Tibial nerve (tissue), 3 donors: ENCODE measurements at regions not wholly inside any gene's neighbourhood (a gene's known extent, or its start where the extent isn't known, plus 50 kb on each side); places are given as distances from the start of the nearest gene placed in this dataset.

Experiments used
- POLR2A ChIP-seq, 2 donors: fragments of 450-650 bp; IDR thresholded peaks; one replicate each; pipeline ENCODE4 v1.6.1; 2017; ENCODE audit warnings: antibody characterized with exemption in 2 of 2, mild to moderate bottlenecking in 2 of 2, moderate library complexity in 2 of 2
- TF ChIP-seq, protein P1 (sequence below), 5 experiments: fragments of 200-600 bp in 3 of 5; fragments of 450-650 bp in 2 of 5; sonication (generic) in 3 of 5; IDR thresholded peaks; one replicate each; pipeline ENCODE4 v1.5.1; 2016 to 2019; ENCODE audit warnings: antibody characterized with exemption in 5 of 5, mild to moderate bottlenecking in 3 of 5, moderate library complexity in 2 of 5

DNA sequence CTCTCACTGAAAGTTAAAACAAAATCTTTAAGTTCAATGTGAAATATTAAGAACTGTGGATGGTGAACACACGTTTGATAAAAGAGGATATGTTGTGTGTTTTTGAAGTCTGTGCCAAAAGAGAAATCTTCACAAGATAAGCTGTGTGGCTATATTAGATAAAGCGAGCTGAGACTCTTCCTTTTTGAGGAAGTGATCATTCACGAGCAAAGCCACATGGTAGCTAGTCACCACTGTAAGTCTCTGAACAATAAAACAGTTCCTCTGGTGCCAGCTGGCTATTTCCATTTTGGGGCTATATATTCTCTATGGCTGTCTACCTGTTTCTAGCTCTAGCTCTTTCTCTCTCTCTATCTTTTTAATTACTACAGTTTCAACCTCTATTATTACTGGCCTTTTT lies 1849.2 kb upstream of the C9orf72 start:
- TF ChIP-seq, protein P1, sequence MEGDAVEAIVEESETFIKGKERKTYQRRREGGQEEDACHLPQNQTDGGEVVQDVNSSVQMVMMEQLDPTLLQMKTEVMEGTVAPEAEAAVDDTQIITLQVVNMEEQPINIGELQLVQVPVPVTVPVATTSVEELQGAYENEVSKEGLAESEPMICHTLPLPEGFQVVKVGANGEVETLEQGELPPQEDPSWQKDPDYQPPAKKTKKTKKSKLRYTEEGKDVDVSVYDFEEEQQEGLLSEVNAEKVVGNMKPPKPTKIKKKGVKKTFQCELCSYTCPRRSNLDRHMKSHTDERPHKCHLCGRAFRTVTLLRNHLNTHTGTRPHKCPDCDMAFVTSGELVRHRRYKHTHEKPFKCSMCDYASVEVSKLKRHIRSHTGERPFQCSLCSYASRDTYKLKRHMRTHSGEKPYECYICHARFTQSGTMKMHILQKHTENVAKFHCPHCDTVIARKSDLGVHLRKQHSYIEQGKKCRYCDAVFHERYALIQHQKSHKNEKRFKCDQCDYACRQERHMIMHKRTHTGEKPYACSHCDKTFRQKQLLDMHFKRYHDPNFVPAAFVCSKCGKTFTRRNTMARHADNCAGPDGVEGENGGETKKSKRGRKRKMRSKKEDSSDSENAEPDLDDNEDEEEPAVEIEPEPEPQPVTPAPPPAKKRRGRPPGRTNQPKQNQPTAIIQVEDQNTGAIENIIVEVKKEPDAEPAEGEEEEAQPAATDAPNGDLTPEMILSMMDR (IDR thresholded peaks at IDR 0.05), result no peak
- no peak for TF ChIP-seq POLR2A (IDR thresholded peaks at IDR 0.05)
